A673 (cell line): ENCODE measurements at regions not wholly inside any gene's neighbourhood (a gene's known extent, or its start where the extent isn't known, plus 50 kb on each side); places are given as distances from the start of the nearest gene placed in this dataset.

Experiments
- BruUV-seq: library from RNA; stranded (reverse); fragments of 400-500 nt; replicated peaks from 2 replicates; lab custom pipeline; 2021; lab: Mats Ljungman, UMichigan
- CTCF ChIA-PET: fragments of 300-600 bp; sonication (Branson Sonifier 250); formaldehyde crosslinking; loops from one replicate; lab custom pipeline; 2022; ENCODE audit warnings: antibody characterized with exemption; lab: Charles Lee
- POLR2A ChIA-PET: fragments of 300-600 bp; sonication (Branson Sonifier 250); formaldehyde crosslinking; loops from one replicate; lab custom pipeline; 2022; ENCODE audit warnings: antibody characterized with exemption; ENCODE audit not compliant: low non-redundant PET; lab: Charles Lee
- DNase-seq: peaks from one replicate; pipeline ENCODE4 v3.0.0-alpha.2; 2015; ENCODE audit warnings: low spot score
- H3K27ac ChIP-seq: fragments of 200-600 bp; sonication (generic); 2 replicates; pipeline ENCODE4 v1.5.1; 2016; ENCODE audit warnings: mixed run types, low read depth, mild to moderate bottlenecking, mixed read lengths, antibody characterized with exemption, low read length; ENCODE audit not compliant: poor library complexity, severe bottlenecking
- H3K27me3 ChIP-seq: fragments of 200-600 bp; sonication (generic); replicated peaks from 2 replicates; pipeline ENCODE4 v1.6.1; 2017; ENCODE audit warnings: mixed run types, low read depth, mild to moderate bottlenecking, mixed read lengths, antibody characterized with exemption, low read length; ENCODE audit not compliant: insufficient read depth, poor library complexity
- H3K36me3 ChIP-seq: fragments of 200-600 bp; sonication (generic); 2 replicates; pipeline ENCODE4 v1.6.1; 2016; ENCODE audit warnings: mixed run types, mild to moderate bottlenecking, mixed read lengths, antibody characterized with exemption, low read length; ENCODE audit not compliant: insufficient read depth, poor library complexity, severe bottlenecking
- H3K4me1 ChIP-seq: fragments of 200-600 bp; sonication (generic); 2 replicates; pipeline ENCODE4 v1.6.1; 2017; ENCODE audit warnings: mixed run types, mild to moderate bottlenecking, mixed read lengths, antibody characterized with exemption, low read length; ENCODE audit not compliant: insufficient read depth, poor library complexity, severe bottlenecking
- H3K4me3 ChIP-seq: fragments of 200-600 bp; sonication (generic); 2 replicates; pipeline ENCODE4 v1.5.1; 2016; ENCODE audit warnings: low read depth, mixed run types, mild to moderate bottlenecking, mixed read lengths, low read length; ENCODE audit not compliant: poor library complexity, severe bottlenecking
- H3K9me3 ChIP-seq: fragments of 200-600 bp; sonication (generic); 2 replicates; pipeline ENCODE4 v1.6.1; 2016; ENCODE audit warnings: mixed run types, low read depth, mild to moderate bottlenecking, mixed read lengths, antibody characterized with exemption, low read length; ENCODE audit not compliant: poor library complexity, severe bottlenecking
- CTCF ChIP-seq: fragments of 300-800, 200-600 bp; sonication (generic); conservative IDR thresholded peaks from 2 replicates; pipeline ENCODE4 v1.5.1; 2017; ENCODE audit warnings: low read depth, mild to moderate bottlenecking, antibody characterized with exemption, low read length, moderate library complexity, mixed read lengths
- EZH2 ChIP-seq: fragments of 200-600 bp; sonication (generic); IDR thresholded peaks from 2 replicates; pipeline ENCODE4 v1.6.1; 2017; ENCODE audit warnings: borderline replicate concordance, low read depth, mild to moderate bottlenecking, mixed read lengths, antibody characterized with exemption, low read length; ENCODE audit not compliant: poor library complexity, severe bottlenecking
- intact Hi-C: fragments of 100-400 bp; cut with micrococcal nuclease; formaldehyde crosslinking; loops from one replicate; pipeline ENCODE4 v1.10.0; 2022; ENCODE audit not compliant: unreplicated experiment

GRCh38 chr2:49261781-49262180, 107.5 kb upstream of the FSHR start:
- no peak overlapping the region for H3K27ac ChIP-seq
- no peaks in the 10 kb centered on the region for H3K9me3 ChIP-seq
- no peak for DNase-seq
- POLR2A ChIA-PET, result no interaction called here
- H3K36me3 ChIP-seq, result no peaks in the 10 kb centered on the region
- no peaks in the 10 kb centered on the region for H3K4me1 ChIP-seq
- TF ChIP-seq CTCF (no peak), EZH2 (no peak)
- no peaks in the 10 kb centered on the region for H3K27me3 ChIP-seq
- no peak overlapping the region for H3K4me3 ChIP-seq
- CTCF ChIA-PET, result no interaction called here
- no TSS peak for BruUV-seq
- intact Hi-C loops, result no loop called here

GRCh38 chr2:49260979-49261538, 106.7 kb upstream of the FSHR start:
- POLR2A ChIA-PET, result no interaction called here
- CTCF ChIA-PET, result no interaction called here
- intact Hi-C loops, result no loop called here

GRCh38 chr2:49259926-49260325, 105.6 kb upstream of the FSHR start:
- CTCF ChIA-PET, result no interaction called here

More at GRCh38 chr2:49260979-49261538, 106.7 kb upstream of the FSHR start:
- no peak for DNase-seq
- no peaks in the 10 kb centered on the region for H3K4me1 ChIP-seq
- H3K4me3 ChIP-seq, result no peak overlapping the region
- no peaks in the 10 kb centered on the region for H3K9me3 ChIP-seq
- H3K36me3 ChIP-seq, result no peaks in the 10 kb centered on the region
- BruUV-seq, result no TSS peak
- no peaks in the 10 kb centered on the region for H3K27me3 ChIP-seq
- TF ChIP-seq EZH2 (no peak), CTCF (no peak)
- no peak overlapping the region for H3K27ac ChIP-seq

More at GRCh38 chr2:49259926-49260325, 105.6 kb upstream of the FSHR start:
- no peak overlapping the region for H3K27ac ChIP-seq
- no TSS peak for BruUV-seq
- no peaks in the 10 kb centered on the region for H3K9me3 ChIP-seq
- TF ChIP-seq CTCF (no peak), EZH2 (no peak)
- no peaks in the 10 kb centered on the region for H3K36me3 ChIP-seq
- no peak for DNase-seq
- H3K27me3 ChIP-seq, result no peaks in the 10 kb centered on the region
- intact Hi-C loops, result loop anchor here (10.0 kb wide), 2 partner anchors 885 to 1145 kb away; no protein-coding TSS in a partner anchor
- no peaks in the 10 kb centered on the region for H3K4me1 ChIP-seq
- no peak overlapping the region for H3K4me3 ChIP-seq
- POLR2A ChIA-PET, result no interaction called here
